Esophagus squamous epithelium (tissue), 5 donors: ENCODE measurements at regions not wholly inside any gene's neighbourhood (a gene's known extent, or its start where the extent isn't known, plus 50 kb on each side); places are given as distances from the start of the nearest gene placed in this dataset.
"Not testable (repeated sequence)": the region's sequence is repeated elsewhere in the genome, so short reads cannot be mapped to it uniquely, and the experiment has no call there.

Experiments
- DNase-seq: peaks from one replicate; lab custom pipeline; 2025; lab: John Stamatoyannopoulos, UW
- H3K27ac ChIP-seq, 4 donors: fragments of 200-600 bp; sonication (generic); one replicate each; pipeline ENCODE4 v1.5.1; 2016 to 2019; ENCODE audit warnings: mild to moderate bottlenecking in 1 of 4
- H3K27me3 ChIP-seq, 4 donors: fragments of 200-600 bp; sonication (generic); 1 replicate in 3 of 4; 2 replicates in 1 of 4; pipeline versions ENCODE4 v1.5.1 to v1.6.0; 2017 to 2021; ENCODE audit warnings: antibody characterized with exemption in 1 of 4
- H3K36me3 ChIP-seq, 3 donors: fragments of 200-600 bp; sonication (generic); one replicate each; pipeline ENCODE4 v1.5.1; 2016 to 2019
- H3K4me1 ChIP-seq, 3 donors: fragments of 200-600 bp; sonication (generic); one replicate each; pipeline ENCODE4 v1.5.1; 2017 to 2019
- H3K4me3 ChIP-seq, 4 donors: fragments of 200-600 bp; sonication (generic); 1 replicate in 3 of 4; 2 replicates in 1 of 4; pipeline ENCODE4 v1.5.1; 2016 to 2019; ENCODE audit warnings: mild to moderate bottlenecking in 2 of 4, moderate library complexity in 1 of 4
- H3K9me3 ChIP-seq, 3 donors: fragments of 200-600 bp; sonication (generic); one replicate each; pipeline ENCODE4 v1.5.1; 2016 to 2019
- POLR2A ChIP-seq, 4 donors: fragments of 450-650 bp; IDR thresholded peaks; one replicate each; pipeline ENCODE4 v1.6.1; 2017; ENCODE audit warnings: antibody characterized with exemption in 4 of 4, mild to moderate bottlenecking in 4 of 4, moderate library complexity in 3 of 4
- WGBS, 2 donors: methylation state at CpG; one replicate each; pipeline ENCODE4 v1.1.5; 2018; 5-methylcytosine and 5-hydroxymethylcytosine counted together
- intact Hi-C: fragments of 100-400 bp; cut with DNase I; formaldehyde crosslinking; loops from one replicate; pipeline ENCODE4 v1.15.0; 2022
- TF ChIP-seq, protein P1 (sequence below), 6 experiments: fragments of 450-650 bp in 4 of 6; fragments of 200-600 bp in 2 of 6; sonication (generic) in 2 of 6; IDR thresholded peaks; one replicate each; pipeline ENCODE4 v1.5.1; 2016 to 2019; ENCODE audit warnings: antibody characterized with exemption in 6 of 6, mild to moderate bottlenecking in 4 of 6, moderate library complexity in 4 of 6
- donor health status: DM: yes; HTN: yes; CAD: no.

DNA sequence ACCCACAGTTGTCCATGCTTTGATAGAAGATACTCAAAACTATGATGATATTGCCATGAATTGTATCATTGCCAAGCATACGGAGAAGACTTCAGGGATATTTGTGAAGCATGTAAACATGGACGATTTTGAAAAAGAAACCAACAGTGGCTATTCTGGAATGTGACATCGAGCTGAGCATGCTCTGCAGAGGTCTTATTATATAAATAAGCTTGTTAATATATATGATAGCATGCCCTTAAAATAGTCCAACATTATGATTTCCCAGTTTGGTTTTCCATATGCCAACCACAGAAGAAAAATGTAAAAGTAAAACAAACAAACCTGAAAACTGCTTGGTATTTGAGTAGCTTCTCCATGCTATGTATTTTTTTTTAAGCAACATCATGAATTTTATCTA lies 159.1 kb downstream of the LNPK start:
- 42 to 43% methylated on average over 3 of the region's 3 CpGs for whole genome bisulfite sequencing, 2 donors
- TF ChIP-seq POLR2A (IDR thresholded peaks at IDR 0.05) = no peak
- TF ChIP-seq, protein P1, sequence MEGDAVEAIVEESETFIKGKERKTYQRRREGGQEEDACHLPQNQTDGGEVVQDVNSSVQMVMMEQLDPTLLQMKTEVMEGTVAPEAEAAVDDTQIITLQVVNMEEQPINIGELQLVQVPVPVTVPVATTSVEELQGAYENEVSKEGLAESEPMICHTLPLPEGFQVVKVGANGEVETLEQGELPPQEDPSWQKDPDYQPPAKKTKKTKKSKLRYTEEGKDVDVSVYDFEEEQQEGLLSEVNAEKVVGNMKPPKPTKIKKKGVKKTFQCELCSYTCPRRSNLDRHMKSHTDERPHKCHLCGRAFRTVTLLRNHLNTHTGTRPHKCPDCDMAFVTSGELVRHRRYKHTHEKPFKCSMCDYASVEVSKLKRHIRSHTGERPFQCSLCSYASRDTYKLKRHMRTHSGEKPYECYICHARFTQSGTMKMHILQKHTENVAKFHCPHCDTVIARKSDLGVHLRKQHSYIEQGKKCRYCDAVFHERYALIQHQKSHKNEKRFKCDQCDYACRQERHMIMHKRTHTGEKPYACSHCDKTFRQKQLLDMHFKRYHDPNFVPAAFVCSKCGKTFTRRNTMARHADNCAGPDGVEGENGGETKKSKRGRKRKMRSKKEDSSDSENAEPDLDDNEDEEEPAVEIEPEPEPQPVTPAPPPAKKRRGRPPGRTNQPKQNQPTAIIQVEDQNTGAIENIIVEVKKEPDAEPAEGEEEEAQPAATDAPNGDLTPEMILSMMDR (IDR thresholded peaks at IDR 0.05) = no peak

GRCh38 chr2:175840765-175841164 lies 161.3 kb downstream of the LNPK start:
- WGBS, 2 donors = 70 to 76% methylated on average over 3 of the region's 3 CpGs
- H3K4me3 ChIP-seq, H3K27ac ChIP-seq, H3K9me3 ChIP-seq, H3K27me3 ChIP-seq, intact Hi-C loops, DNase-seq, H3K36me3 ChIP-seq, H3K4me1 ChIP-seq: not testable (repeated sequence)

More for the DNA sequence above, 159.1 kb downstream of the LNPK start:
- no peak for DNase-seq
- H3K4me3 ChIP-seq = no peak overlapping the region
- H3K4me1 ChIP-seq = no peaks in the 10 kb centered on the region
- H3K27me3 ChIP-seq = no peaks in the 10 kb centered on the region
- H3K36me3 ChIP-seq = no peaks in the 10 kb centered on the region
- H3K9me3 ChIP-seq = no peaks in the 10 kb centered on the region
- H3K27ac ChIP-seq = no peak overlapping the region
- intact Hi-C loops = no loop called here

DNA sequence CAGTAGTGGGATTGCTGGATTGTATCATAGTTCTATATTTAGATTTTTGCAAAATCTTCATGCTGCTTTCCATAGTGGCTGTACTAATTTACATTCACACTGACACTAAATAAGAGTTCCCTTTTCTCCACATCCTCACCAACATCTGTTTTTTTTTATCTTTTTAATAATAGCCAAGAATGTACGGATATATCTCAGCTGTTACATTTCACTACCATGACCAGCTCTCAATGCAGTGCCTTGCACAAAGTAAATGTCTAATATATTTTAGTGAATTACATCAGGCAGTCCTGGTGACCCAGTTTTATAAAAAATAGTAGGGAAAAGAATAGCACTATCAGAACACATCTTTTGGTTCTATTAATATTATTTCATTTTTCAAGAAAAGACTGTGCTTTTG lies 161.8 kb downstream of the LNPK start:
- Histone ChIP-seq H3K4me1 (no peaks in the 10 kb centered on the region), H3K36me3 (no peaks in the 10 kb centered on the region), H3K27me3 (no peaks in the 10 kb centered on the region), H3K27ac (no peak overlapping the region), H3K9me3 (no peaks in the 10 kb centered on the region), H3K4me3 (no peak overlapping the region)
- TF ChIP-seq POLR2A (IDR thresholded peaks at IDR 0.05) = no peak
- TF ChIP-seq, protein P1 (IDR thresholded peaks at IDR 0.05) = no peak
- 65 to 72% methylated on average over 1 of the region's 1 CpG for WGBS, 2 donors
- DNase-seq = no peak
- intact Hi-C loops = no loop called here

DNA sequence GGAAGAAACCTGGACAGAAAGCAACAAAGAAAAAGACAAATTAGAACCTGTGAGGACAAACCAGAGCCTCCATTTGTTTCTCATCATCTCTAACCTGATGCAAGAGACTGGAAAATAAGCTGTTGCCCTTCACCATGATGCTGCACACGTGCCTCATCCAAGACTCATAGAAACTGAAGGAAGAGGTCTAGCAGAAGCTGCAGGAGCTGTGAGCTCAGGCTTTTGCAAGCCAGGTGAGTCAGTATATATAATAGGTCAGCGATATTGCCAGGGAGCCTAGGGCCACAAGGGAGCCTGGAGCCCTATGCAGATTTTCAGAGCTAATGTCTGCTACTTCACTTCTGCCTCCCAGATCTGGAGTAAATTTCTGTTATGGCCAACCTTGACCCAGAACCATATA lies 163.1 kb downstream of the LNPK start:
- Histone ChIP-seq H3K4me3 (no peak overlapping the region), H3K4me1 (no peaks in the 10 kb centered on the region), H3K27ac (no peak overlapping the region), H3K36me3 (no peaks in the 10 kb centered on the region), H3K27me3 (no peaks in the 10 kb centered on the region), H3K9me3 (no peaks in the 10 kb centered on the region)
- 55 to 60% methylated on average over 2 of the region's 2 CpGs for WGBS, 2 donors
- DNase-seq = no peak
- intact Hi-C loops = no loop called here
- TF ChIP-seq, protein P1 (IDR thresholded peaks at IDR 0.05) = no peak
- no peak for TF ChIP-seq POLR2A (IDR thresholded peaks at IDR 0.05)

GRCh38 chr2:175837046-175837445 lies 165.0 kb downstream of the LNPK start:
- Histone ChIP-seq H3K27ac (no peak overlapping the region), H3K36me3 (no peaks in the 10 kb centered on the region), H3K4me3 (no peak overlapping the region), H3K9me3 (no peaks in the 10 kb centered on the region), H3K4me1 (no peaks in the 10 kb centered on the region), H3K27me3 (no peaks in the 10 kb centered on the region)
- DNase-seq = no peak
- TF ChIP-seq POLR2A (IDR thresholded peaks at IDR 0.05) = no peak
- TF ChIP-seq, protein P1 (IDR thresholded peaks at IDR 0.05) = no peak
- 54 to 56% methylated on average over 3 of the region's 3 CpGs for WGBS, 2 donors
- intact Hi-C loops = no loop called here

DNA sequence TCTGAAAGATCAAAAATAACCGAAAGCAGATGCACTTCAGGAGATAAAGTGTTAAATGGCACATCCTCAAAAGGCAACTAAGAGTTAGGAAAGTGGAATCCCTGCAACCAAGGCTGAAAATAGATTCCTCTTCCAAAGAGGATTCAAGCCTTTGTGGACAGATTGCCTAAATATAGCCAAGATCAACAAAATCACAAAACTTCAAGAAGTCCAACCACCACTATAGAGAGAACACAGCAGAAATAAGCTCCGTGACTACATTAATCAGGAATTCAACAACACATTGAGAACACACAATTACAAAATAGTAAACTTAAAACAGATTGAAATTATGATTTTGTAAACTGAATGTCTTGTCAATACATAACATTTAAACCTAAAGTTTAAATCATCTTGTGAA lies 165.7 kb downstream of the LNPK start:
- Histone ChIP-seq H3K27me3 (no peaks in the 10 kb centered on the region), H3K27ac (no peak overlapping the region), H3K4me3 (no peak overlapping the region), H3K9me3 (no peaks in the 10 kb centered on the region), H3K4me1 (no peaks in the 10 kb centered on the region), H3K36me3 (no peaks in the 10 kb centered on the region)
- intact Hi-C loops = no loop called here
- TF ChIP-seq, protein P1 (IDR thresholded peaks at IDR 0.05) = no peak
- TF ChIP-seq POLR2A (IDR thresholded peaks at IDR 0.05) = no peak
- WGBS, 2 donors = 54 to 58% methylated on average over 2 of the region's 2 CpGs
- no peak for DNase-seq
